Astrocyte (in vitro differentiated cells and primary cell): ENCODE measurements at regions not wholly inside any gene's neighbourhood (a gene's known extent, or its start where the extent isn't known, plus 50 kb on each side); places are given as distances from the start of the nearest gene placed in this dataset.

ENCODE experiments used
- DNase-seq: peaks from one replicate; pipeline ENCODE4 v3.0.0-alpha.2; 2010; ENCODE audit warnings: low read depth
- FAIRE-seq: peaks from 2 replicates; lab custom pipeline; 2011; peaks lifted over from hg19 to GRCh38; lab: Jason Lieb, UNC
- H2AFZ ChIP-seq: 2 replicates; pipeline ENCODE4 v1.6.0; 2012; ENCODE audit warnings: low read depth, low read length, inconsistent platforms
- H3K27ac ChIP-seq: 2 replicates; pipeline ENCODE4 v1.5.1; 2011; ENCODE audit warnings: low read depth, low read length, inconsistent platforms
- H3K27me3 ChIP-seq: 2 replicates; pipeline ENCODE4 v1.6.0; 2011; ENCODE audit warnings: low read length, inconsistent platforms; ENCODE audit not compliant: insufficient read depth
- H3K36me3 ChIP-seq: 2 replicates; pipeline ENCODE4 v1.5.1; 2011; ENCODE audit warnings: low read length, inconsistent platforms; ENCODE audit not compliant: insufficient read depth
- H3K4me1 ChIP-seq: 2 replicates; pipeline ENCODE4 v1.5.1; 2011; ENCODE audit warnings: low read length, inconsistent platforms; ENCODE audit not compliant: insufficient read depth
- H3K4me2 ChIP-seq: 2 replicates; pipeline ENCODE4 v1.6.0; 2012; ENCODE audit warnings: low read length, inconsistent platforms
- H3K4me3 ChIP-seq: 2 replicates; pipeline ENCODE4 v1.5.1; 2011; ENCODE audit warnings: low read depth, mild to moderate bottlenecking, low read length, inconsistent platforms; ENCODE audit not compliant: insufficient read depth
- H3K79me2 ChIP-seq: 2 replicates; pipeline ENCODE4 v1.6.0; 2012; ENCODE audit warnings: mild to moderate bottlenecking, low read length, inconsistent platforms; ENCODE audit not compliant: insufficient read depth
- H3K9ac ChIP-seq: 2 replicates; pipeline ENCODE4 v1.6.0; 2012; ENCODE audit warnings: mild to moderate bottlenecking, low read length, inconsistent platforms
- H3K9me3 ChIP-seq: 2 replicates; pipeline ENCODE4 v1.5.1; 2012; ENCODE audit warnings: low read depth, mild to moderate bottlenecking, low read length, inconsistent platforms; ENCODE audit not compliant: insufficient read depth
- H4K20me1 ChIP-seq: 2 replicates; pipeline ENCODE4 v1.6.0; 2012; ENCODE audit warnings: low read length, inconsistent platforms; ENCODE audit not compliant: insufficient read depth
- H3K27ac Mint-ChIP-seq: one replicate; pipeline ENCODE4 v1.8.0; 2021; ENCODE audit warnings: mild to moderate bottlenecking, mixed read lengths; ENCODE audit not compliant: unreplicated experiment
- H3K27me3 Mint-ChIP-seq: one replicate; pipeline ENCODE4 v1.8.0; 2021; ENCODE audit warnings: low read depth, mixed read lengths; ENCODE audit not compliant: unreplicated experiment
- H3K36me3 Mint-ChIP-seq: one replicate; pipeline ENCODE4 v1.8.0; 2021; ENCODE audit warnings: low read depth, mixed read lengths; ENCODE audit not compliant: unreplicated experiment
- H3K4me1 Mint-ChIP-seq: one replicate; pipeline ENCODE4 v1.8.0; 2021; ENCODE audit warnings: low read depth, mixed read lengths; ENCODE audit not compliant: unreplicated experiment
- H3K4me3 Mint-ChIP-seq: one replicate; pipeline ENCODE4 v1.8.0; 2021; ENCODE audit warnings: mild to moderate bottlenecking, moderate library complexity, mixed read lengths; ENCODE audit not compliant: unreplicated experiment
- H3K9me3 Mint-ChIP-seq: one replicate; pipeline ENCODE4 v1.8.0; 2021; ENCODE audit warnings: mild to moderate bottlenecking, mixed read lengths; ENCODE audit not compliant: unreplicated experiment
- EZH2 ChIP-seq: IDR thresholded peaks from 2 replicates; pipeline ENCODE4 v1.6.1; 2012; ENCODE audit warnings: mild to moderate bottlenecking, low read length, inconsistent platforms; ENCODE audit not compliant: insufficient read depth
- TF ChIP-seq, protein P1 (sequence below): IDR thresholded peaks from 2 replicates; pipeline ENCODE4 v1.5.1; 2011; ENCODE audit warnings: low read depth, mild to moderate bottlenecking, inconsistent platforms, low read length, moderate library complexity; ENCODE audit not compliant: insufficient read depth

DNA sequence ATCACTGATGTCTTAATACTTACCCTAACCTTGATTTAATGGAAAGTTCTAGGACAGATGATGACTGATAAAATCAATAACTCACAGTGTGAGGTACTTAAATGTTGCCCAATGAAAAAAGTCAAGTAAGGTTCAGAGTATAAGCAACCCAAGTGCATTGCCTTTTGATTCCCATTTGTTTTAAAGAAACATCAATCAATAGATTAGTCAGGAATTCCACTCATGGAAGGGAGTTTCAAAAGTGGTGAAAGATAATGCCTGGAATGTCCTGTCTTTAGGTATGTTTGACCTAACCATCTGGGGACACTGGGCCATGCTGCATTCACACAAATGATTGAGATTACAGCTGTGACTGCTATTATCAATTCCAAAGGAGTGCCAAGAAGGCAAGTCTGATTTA, 259.7 kb downstream of the PPARGC1A start:
- Mint-ChIP-seq H3K27me3 (no peaks in the 10 kb centered on the region), H3K27ac (no peak overlapping the region), H3K4me1 (peaks cover 3% of the 10 kb centered on the region), H3K9me3 (no peaks in the 10 kb centered on the region), H3K4me3 (no peak overlapping the region), H3K36me3 (no peaks in the 10 kb centered on the region)
- DNase-seq = peak; percentile 45
- H3K79me2 ChIP-seq = no peaks in the 10 kb centered on the region
- H3K36me3 ChIP-seq = no peaks in the 10 kb centered on the region
- no peaks in the 10 kb centered on the region for H4K20me1 ChIP-seq
- no peak overlapping the region for H3K27ac ChIP-seq
- H3K4me3 ChIP-seq = no peak overlapping the region
- no peak for FAIRE-seq
- no peak for TF ChIP-seq EZH2
- TF ChIP-seq, protein P1, sequence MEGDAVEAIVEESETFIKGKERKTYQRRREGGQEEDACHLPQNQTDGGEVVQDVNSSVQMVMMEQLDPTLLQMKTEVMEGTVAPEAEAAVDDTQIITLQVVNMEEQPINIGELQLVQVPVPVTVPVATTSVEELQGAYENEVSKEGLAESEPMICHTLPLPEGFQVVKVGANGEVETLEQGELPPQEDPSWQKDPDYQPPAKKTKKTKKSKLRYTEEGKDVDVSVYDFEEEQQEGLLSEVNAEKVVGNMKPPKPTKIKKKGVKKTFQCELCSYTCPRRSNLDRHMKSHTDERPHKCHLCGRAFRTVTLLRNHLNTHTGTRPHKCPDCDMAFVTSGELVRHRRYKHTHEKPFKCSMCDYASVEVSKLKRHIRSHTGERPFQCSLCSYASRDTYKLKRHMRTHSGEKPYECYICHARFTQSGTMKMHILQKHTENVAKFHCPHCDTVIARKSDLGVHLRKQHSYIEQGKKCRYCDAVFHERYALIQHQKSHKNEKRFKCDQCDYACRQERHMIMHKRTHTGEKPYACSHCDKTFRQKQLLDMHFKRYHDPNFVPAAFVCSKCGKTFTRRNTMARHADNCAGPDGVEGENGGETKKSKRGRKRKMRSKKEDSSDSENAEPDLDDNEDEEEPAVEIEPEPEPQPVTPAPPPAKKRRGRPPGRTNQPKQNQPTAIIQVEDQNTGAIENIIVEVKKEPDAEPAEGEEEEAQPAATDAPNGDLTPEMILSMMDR = no peak
- no peak overlapping the region for H2AFZ ChIP-seq
- no peak overlapping the region for H3K9ac ChIP-seq
- no peaks in the 10 kb centered on the region for H3K9me3 ChIP-seq
- no peaks in the 10 kb centered on the region for H3K4me1 ChIP-seq
- H3K4me2 ChIP-seq = no peak overlapping the region
- H3K27me3 ChIP-seq = no peaks in the 10 kb centered on the region

DNA sequence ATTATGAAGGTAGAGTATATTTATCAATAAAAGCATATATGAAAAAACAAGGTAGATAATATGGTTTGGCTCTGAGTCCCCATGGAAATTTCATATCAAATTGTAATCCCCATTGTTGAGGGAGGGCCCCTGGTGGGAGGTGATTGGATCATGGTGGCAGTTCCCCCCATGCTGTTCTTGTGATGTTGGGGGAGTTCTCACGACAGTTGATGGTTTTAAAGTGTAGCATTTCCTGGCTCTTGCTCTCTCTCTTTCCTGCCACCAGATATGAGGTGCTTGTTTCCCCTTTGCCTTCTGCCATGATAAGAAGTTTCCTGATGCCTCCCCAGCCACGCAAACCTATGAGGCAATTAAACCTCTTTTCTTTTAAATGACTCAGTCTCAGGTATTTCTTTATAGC, 260.4 kb downstream of the PPARGC1A start:
- no peaks in the 10 kb centered on the region for H3K27me3 Mint-ChIP-seq
- no peaks in the 10 kb centered on the region for H3K4me1 ChIP-seq
- no peak overlapping the region for H3K9ac ChIP-seq
- no peak overlapping the region for H3K4me2 ChIP-seq
- DNase-seq (no peak), FAIRE-seq (no peak)
- no peak overlapping the region for H3K27ac Mint-ChIP-seq
- H3K4me3 ChIP-seq = no peak overlapping the region
- H3K36me3 Mint-ChIP-seq = no peaks in the 10 kb centered on the region
- H3K27me3 ChIP-seq = no peaks in the 10 kb centered on the region
- no peaks in the 10 kb centered on the region for H3K79me2 ChIP-seq
- H4K20me1 ChIP-seq = no peaks in the 10 kb centered on the region
- H3K9me3 ChIP-seq = no peaks in the 10 kb centered on the region
- H3K4me3 Mint-ChIP-seq = no peak overlapping the region
- peaks cover 3% of the 10 kb centered on the region for H3K4me1 Mint-ChIP-seq
- H2AFZ ChIP-seq = no peak overlapping the region
- H3K9me3 Mint-ChIP-seq = peaks cover 2% of the 10 kb centered on the region
- no peak for TF ChIP-seq EZH2
- TF ChIP-seq, protein P1 = no peak
- no peak overlapping the region for H3K27ac ChIP-seq
- H3K36me3 ChIP-seq = no peaks in the 10 kb centered on the region

DNA sequence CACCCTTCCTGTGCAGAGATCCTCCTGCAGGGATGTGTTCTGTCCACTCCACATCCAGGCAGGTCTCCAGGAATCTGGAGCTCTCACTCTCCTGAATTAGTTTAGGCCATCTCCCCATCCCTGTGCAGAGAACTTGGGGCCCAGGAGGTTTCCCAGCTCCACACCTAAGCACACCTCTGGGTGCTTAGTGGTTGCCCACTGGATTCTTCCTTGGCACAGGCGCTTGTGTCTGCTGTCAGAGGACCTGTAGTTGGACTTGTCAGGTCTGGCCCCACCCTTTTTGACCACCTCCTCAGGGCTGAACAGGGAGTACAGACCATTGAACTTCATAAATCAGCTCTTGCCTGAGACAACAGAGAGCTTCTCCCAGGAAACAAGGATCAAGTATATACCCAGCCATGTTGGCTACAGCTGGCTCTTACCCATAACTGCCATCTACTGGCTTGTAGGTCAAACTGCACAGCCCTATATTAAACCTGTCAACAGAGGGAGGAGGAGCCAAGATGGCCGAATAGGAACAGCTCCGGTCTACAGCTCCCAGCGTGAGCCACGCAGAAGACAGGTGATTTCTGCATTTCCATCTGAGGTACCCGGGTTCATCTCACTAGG, 275.5 kb downstream of the PPARGC1A start:
- H3K27me3 Mint-ChIP-seq = no peaks in the 10 kb centered on the region
- Histone ChIP-seq H4K20me1 (no peaks in the 10 kb centered on the region), H2AFZ (peak overlapping the region; percentile 32), H3K4me2 (no peak overlapping the region), H3K9me3 (no peaks in the 10 kb centered on the region), H3K4me1 (no peaks in the 10 kb centered on the region), H3K36me3 (no peaks in the 10 kb centered on the region), H3K27me3 (no peaks in the 10 kb centered on the region), H3K27ac (no peak overlapping the region), H3K9ac (no peak overlapping the region), H3K4me3 (no peak overlapping the region), H3K79me2 (no peaks in the 10 kb centered on the region)
- FAIRE-seq = no peak
- H3K9me3 Mint-ChIP-seq = no peaks in the 10 kb centered on the region
- no peaks in the 10 kb centered on the region for H3K36me3 Mint-ChIP-seq
- no peak overlapping the region for H3K4me3 Mint-ChIP-seq
- H3K27ac Mint-ChIP-seq = no peak overlapping the region
- DNase-seq = peak; percentile 51
- no peaks in the 10 kb centered on the region for H3K4me1 Mint-ChIP-seq
- TF ChIP-seq EZH2 = no peak
- TF ChIP-seq, protein P1 = peak; percentile 16
